ENCODE measurements at regions not wholly inside any gene's neighbourhood (a gene's known extent, or its start where the extent isn't known, plus 50 kb on each side); places are given as distances from the start of the nearest gene placed in this dataset.
"Not testable (repeated sequence)": the region's sequence is repeated elsewhere in the genome, so short reads cannot be mapped to it uniquely, and the experiment has no call there.

- DNase-seq (ENCODE audit: low read depth in 1 of 2, low spot score in 1 of 2), result no peak
Measured at GRCh38 chr10:30560326-30560725, 69.2 kb downstream of the LYZL2 start.

- DNase-seq (ENCODE audit: low read depth in 1 of 2, low spot score in 1 of 2), result no peak
Measured at GRCh38 chr10:30559180-30559579, 70.4 kb downstream of the LYZL2 start.

- DNase-seq (ENCODE audit: low read depth in 1 of 2, low spot score in 1 of 2), result no peak
Measured at GRCh38 chr10:30558411-30558810, 71.1 kb downstream of the LYZL2 start.

DNA sequence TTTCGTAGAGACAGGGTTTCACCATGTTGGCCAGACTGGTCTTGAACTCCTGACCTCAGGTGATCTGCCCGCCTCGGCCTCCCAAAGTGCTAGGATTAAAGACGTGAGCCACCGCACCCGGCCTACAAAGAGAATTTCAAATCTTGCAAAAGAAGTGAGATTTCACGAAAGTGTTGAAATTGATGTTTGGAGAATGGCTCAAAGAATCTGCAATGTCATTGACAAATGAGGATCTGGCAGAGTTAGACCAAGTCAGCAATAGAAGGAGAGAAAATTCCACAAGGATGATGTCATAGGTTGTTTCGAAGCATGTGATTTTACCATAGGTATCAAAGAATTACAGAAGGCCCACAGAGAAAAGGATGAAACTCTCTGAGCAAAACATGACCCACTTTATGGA, 71.7 kb downstream of the LYZL2 start:
- no peak for DNase-seq (ENCODE audit: low read depth in 1 of 2, low spot score in 1 of 2)

GRCh38 chr10:30556189-30556588, 73.4 kb downstream of the LYZL2 start:
- DNase-seq (ENCODE audit: low read depth in 1 of 2, low spot score in 1 of 2), result no peak

DNA sequence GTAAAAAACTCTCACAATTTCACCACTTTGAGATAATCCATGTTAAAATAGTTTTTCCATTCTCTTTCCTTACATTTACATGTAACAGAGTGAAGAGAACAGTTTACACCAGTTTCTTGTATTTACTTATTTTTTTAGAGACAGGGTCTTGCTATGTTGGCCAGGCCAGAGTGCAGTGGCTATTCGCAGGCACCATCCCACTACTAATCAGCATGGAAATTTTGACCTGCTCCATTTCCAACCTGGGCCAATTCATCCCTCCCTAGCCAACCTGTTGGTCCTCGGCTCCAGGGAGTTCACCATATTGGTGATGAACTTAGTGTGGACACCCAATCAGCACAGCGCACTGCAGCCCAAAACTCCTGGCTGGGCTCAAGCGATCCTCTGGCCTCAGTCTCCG, 74.1 kb downstream of the LYZL2 start:
- DNase-seq (ENCODE audit: low read depth in 1 of 2, low spot score in 1 of 2), result no peak

DNA sequence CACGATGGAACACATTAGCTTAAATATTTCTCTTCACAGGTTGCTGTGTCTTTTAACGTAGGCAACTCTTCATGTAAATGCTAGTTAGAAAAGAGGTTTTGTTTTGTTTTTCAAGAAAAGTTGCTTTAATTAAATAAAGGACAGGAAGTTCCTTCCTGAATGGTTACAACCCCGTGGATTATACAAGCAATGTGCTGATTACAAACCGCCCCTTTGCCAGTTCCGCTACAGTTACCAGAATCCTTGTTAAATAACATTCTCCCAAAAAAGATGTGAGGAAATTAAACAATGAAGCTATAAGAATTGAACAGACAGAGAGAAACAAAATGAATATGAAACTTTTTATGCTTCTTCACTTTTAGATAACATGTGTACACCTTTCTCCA, 75.1 kb downstream of the LYZL2 start:
- no peak for DNase-seq (ENCODE audit: low read depth in 1 of 2, low spot score in 1 of 2)

DNA sequence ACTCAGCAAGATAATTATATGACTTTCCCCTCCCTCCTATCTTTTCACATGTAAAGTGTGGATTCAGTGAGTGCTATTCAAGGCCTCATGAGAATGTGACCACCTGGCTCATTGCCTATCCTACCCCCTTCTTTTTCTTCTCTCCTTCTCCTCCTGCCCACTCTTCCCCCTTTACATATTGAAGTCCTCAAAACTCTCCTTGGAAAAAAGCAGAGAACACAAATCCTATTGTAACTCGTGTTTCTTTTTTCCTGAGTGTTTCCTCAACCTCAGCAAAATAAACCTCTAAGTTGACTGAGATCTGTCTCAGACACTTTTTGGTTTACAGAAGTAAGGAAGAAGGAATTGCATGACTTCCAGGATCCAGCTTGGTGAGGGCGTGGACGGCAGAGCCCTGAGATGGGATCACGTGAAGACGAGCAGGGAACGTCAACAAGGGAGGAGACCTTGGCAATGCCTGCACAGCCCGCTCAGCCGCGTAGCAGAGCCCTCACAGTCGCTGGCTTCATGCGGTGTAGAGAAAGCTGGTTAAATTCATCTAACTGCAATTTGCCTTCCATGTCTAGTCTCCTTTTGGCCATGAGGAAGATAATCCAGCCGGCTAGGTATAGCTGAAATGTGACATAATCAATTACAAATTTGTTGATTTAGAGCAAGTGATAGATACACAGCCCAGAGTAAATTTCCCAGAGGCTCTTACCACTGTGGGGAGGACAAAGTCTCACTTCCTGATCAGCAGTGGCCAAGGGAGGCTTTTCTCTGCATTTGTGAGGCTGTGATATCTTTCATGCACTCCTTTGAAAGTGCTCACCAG, 75.7 kb downstream of the LYZL2 start:
- no peak for DNase-seq (ENCODE audit: low read depth in 1 of 2, low spot score in 1 of 2)

DNA sequence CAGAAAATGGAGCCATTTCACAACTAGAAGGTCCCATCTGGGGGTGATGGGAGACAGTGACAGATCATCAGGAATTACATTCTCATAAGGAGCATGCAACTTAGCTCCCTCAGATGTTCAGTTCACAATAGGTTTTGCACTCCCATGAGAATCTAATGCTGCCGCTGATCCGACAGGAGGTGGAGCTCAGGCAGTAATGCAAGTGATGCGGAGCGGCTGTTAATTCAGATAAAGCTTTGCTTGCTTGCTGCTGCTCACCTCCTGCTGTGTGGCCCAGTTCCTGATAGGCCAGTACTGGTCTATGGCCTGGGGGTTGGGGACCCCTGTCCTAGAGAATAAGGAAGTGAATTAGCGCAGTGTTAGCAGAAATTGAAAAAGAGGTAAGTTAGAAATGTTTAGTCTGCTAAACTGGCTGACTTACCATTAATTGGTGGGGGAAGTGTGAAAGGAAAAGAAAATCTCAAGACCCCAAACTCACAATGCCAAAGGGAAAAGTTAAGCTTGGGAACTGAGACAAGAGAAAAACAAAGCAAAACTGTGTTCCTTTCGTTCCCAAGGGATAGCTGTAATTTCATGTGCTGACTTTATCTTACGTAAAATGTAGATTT, 76.4 kb downstream of the LYZL2 start:
- DNase-seq (ENCODE audit: low read depth in 1 of 2, low spot score in 1 of 2), result no peak

- no peak for DNase-seq (ENCODE audit: low read depth in 1 of 2, low spot score in 1 of 2)
Measured at GRCh38 chr10:30550967-30551815, 78.4 kb downstream of the LYZL2 start.

DNA sequence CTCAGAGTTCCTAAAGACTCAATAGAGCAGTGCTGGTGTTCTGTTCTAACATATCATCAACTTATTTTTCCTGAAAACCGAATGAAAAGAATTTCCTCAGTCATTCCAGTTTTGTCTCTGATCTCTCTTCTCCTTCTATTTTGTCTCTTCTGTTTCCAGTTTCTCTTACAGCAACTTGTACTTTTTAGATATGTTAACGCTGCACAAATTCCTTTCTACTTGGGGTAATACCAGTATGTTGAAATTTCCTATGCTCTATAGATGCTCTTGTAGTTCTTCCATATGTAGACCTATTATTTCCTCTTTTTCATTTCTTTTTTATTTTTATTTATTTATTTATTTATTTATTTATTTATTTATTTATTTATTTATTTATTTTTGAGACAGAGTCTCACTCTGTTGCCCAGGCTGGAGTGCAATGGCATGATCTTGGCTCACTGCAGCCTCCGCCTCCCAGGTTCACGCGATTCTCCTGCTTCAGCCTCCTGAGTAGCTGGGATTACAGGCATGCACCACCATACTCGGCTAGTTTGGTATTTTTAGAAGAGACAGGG, 80.3 kb downstream of the LYZL2 start:
- DNase-seq (ENCODE audit: low read depth in 1 of 2, low spot score in 1 of 2), result not testable (repeated sequence)

- no peak for DNase-seq (ENCODE audit: low read depth in 1 of 2, low spot score in 1 of 2)
Measured at GRCh38 chr10:30546511-30546910, 83.0 kb downstream of the LYZL2 start.

DNA sequence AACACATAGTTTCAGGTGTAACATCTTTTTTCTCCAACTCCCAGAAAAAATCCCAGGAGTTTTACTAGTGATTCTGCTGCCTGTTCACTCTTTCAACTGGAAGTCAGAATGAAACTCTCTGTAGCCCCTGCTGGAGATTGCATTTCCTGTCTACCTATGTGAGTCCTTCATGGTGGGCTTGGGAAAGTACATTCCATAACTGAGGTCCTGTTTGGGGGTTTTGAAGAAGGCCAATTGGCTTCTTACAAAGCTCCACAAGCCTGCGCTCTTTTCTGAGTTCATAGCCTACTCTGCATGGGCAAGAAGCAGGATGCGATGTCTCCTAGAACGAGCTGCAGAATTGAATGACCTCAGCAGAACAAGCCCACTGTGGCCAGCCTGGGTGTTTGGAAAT, 86.7 kb downstream of the LYZL2 start:
- DNase-seq (ENCODE audit: low read depth in 1 of 2, low spot score in 1 of 2), result no peak

DNA sequence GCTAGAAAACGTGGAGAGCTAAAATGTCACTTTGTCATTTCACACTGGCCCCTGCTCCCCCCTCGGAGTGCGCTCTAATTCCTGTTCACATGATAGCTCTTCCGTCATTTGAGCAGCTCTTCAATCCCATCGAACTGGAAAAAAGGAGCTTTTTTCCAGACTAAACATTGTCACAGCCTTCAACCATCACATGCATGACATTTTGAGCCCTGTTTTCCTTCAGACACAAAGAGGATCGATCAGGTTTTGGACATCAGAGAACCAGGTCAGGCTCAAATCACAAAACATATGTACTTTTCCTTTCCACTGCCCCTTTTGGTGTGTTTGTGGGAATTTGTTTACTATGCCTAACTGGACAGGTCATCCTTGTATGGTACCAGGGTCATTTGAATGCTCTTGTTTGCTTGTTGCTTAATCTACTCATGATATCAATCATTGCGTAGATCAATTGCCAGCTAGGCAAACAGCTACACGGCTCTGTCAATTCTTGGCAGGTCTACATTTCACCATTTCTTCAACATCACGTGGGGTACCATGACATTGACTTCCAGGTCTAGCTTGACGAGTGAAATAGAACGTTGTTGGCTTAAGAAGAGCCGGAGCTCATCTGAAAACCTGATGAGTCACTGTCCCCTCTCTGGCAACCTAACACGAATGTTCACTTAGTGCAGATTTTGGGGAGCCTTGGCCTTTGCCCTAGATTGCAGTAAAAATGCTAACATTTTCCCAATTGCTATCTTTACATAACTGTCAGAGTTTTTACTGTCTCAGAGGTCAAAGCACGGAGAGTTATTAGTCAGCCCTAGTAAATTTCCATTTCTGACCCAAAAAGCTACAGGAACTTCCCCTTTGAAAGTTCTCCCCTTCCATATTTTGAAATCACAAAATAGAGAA, 87.3 kb downstream of the LYZL2 start:
- no peak for DNase-seq (ENCODE audit: low read depth in 1 of 2, low spot score in 1 of 2)

- no peak for DNase-seq (ENCODE audit: low read depth in 1 of 2, low spot score in 1 of 2)
Measured at GRCh38 chr10:30540276-30540675, 89.3 kb downstream of the LYZL2 start.

DNA sequence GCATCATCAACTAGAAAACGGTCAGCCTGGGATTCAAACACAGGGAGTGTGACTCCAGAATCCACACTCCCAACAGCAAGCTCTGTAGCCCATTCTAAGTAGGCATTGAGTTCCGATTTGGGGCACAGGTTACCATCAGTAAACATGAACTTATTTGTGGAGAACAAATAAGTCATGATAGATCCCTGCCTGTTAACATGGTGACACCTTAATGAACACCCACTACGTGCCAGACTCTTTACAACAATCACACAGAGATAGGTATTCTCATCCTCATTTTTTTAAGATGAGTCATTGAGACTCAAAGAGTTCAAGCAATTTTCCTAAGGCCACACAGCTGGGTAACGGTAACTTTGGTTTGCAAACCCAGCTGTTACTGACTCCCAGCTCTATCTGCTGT, 91.5 kb downstream of the LYZL2 start:
- no peak for DNase-seq (ENCODE audit: low read depth in 1 of 2, low spot score in 1 of 2)

DNA sequence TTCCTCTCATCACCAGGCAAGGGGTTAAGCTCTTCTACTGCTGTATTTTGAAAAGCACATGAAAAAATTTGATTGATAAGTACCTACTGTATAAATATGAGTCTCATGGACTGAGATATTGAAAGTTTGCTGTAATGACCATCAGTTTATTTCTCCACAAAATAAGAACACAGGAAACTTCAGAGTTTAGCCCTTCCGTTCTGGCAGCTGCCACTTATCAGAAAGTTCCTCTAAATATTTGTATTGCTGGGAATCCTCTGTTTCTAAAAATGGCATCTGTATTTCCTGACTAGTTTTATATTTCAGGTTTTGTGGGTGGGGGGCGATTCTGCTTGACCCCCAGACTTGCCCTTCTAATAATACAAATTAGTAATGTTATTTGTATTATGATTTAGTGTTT, 92.0 kb downstream of the LYZL2 start:
- no peak for DNase-seq (ENCODE audit: low read depth in 1 of 2, low spot score in 1 of 2)

DNA sequence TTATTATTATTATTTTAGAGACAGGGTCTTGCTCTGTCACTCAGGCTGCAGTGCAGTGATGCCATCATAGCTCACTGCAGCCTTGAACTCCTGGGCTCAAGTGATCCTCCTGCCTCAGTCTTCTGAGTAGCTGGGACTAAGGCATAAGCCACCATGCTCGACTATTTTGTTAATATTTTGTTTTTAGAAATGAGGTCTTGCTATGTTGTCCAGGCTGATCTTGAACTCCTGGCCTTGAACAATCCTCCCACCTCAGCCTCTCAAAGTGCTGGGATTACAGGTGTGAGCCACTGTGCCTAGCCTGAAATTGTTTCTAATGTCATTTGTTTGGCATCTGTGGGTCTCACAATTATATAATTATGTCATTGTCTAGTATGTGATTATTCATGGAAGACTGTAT, 92.4 kb downstream of the LYZL2 start:
- not testable (repeated sequence) for DNase-seq (ENCODE audit: low read depth in 1 of 2, low spot score in 1 of 2)

- DNase-seq (ENCODE audit: low read depth in 1 of 2, low spot score in 1 of 2), result no peak
Measured at GRCh38 chr10:30536578-30536977, 93.0 kb downstream of the LYZL2 start.

DNA sequence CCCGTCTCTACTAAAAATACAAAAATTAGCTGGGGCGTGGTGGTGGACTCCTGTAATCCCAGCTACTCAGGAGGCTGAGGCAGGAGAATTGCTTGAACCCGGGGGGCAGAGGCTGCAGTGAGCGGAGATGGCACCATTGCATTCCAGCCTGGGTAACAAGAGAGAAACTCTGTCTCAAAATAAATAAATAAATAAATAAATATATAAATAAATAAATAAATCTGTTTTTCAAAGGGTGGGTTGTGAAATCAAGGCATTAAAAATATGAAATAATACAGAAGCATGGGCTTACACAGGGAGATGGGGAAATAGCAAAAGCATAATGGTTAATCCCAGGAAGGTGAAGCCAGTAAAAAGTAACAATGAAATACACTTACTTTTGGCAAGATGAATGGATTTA, 93.9 kb downstream of the LYZL2 start:
- DNase-seq (ENCODE audit: low read depth in 1 of 2, low spot score in 1 of 2), result no peak

All from activated CD4-positive, alpha-beta T cell treated with anti-CD3 and anti-CD28 coated beads, Interleukin-2, amount 50 U/mL, for 24 hours (primary cell).